DOHH2 (cell line): ENCODE measurements at regions not wholly inside any gene's neighbourhood (a gene's known extent, or its start where the extent isn't known, plus 50 kb on each side); places are given as distances from the start of the nearest gene placed in this dataset.
"Not testable (repeated sequence)": the region's sequence is repeated elsewhere in the genome, so short reads cannot be mapped to it uniquely, and the experiment has no call there.

Experiments used
- H3F3A ChIP-seq: fragments of 200-600 bp; sonication (generic), shearing (Covaris generic); 2 replicates; pipeline ENCODE4 v1.6.0; 2016; ENCODE audit warnings: antibody characterized with exemption, mild to moderate bottlenecking; ENCODE audit not compliant: control insufficient read depth, insufficient read depth
- H3K27ac ChIP-seq: fragments of 200-600 bp; sonication (generic); 2 replicates; pipeline ENCODE4 v1.5.1; 2014; ENCODE audit warnings: low read depth, mild to moderate bottlenecking, low read length, moderate library complexity
- H3K27me3 ChIP-seq: fragments of 200-600 bp; sonication (generic); 2 replicates; pipeline ENCODE4 v1.6.1; 2014; ENCODE audit warnings: mild to moderate bottlenecking, low read length, mixed read lengths; ENCODE audit not compliant: control insufficient read depth
- H3K36me3 ChIP-seq: fragments of 200-600 bp; sonication (generic); 2 replicates; pipeline ENCODE4 v1.6.1; 2014; ENCODE audit warnings: mild to moderate bottlenecking, low read length, moderate library complexity, mixed read lengths; ENCODE audit not compliant: control insufficient read depth
- H3K4me1 ChIP-seq: fragments of 200-600 bp; sonication (generic); 2 replicates; pipeline ENCODE4 v1.6.1; 2014; ENCODE audit warnings: mild to moderate bottlenecking, low read length, mixed read lengths; ENCODE audit not compliant: control insufficient read depth
- H3K4me2 ChIP-seq: fragments of 200-600 bp; sonication (generic); 2 replicates; pipeline ENCODE4 v1.6.0; 2014; ENCODE audit warnings: mild to moderate bottlenecking, low read length, moderate library complexity
- H3K4me3 ChIP-seq: fragments of 200-600 bp; sonication (generic); 2 replicates; pipeline ENCODE4 v1.5.1; 2014; ENCODE audit warnings: mild to moderate bottlenecking, low read length, mixed read lengths
- H3K79me2 ChIP-seq: fragments of 200-600 bp; sonication (generic); 2 replicates; pipeline ENCODE4 v1.6.1; 2014; ENCODE audit warnings: mild to moderate bottlenecking, low read length, mixed read lengths; ENCODE audit not compliant: control insufficient read depth
- H3K9me2 ChIP-seq: fragments of 200-600 bp; sonication (generic); replicated peaks from 2 replicates; pipeline ENCODE4 v1.6.1; 2014; ENCODE audit warnings: mild to moderate bottlenecking, low read length, mixed read lengths; ENCODE audit not compliant: control insufficient read depth
- H3K9me3 ChIP-seq: fragments of 200-600 bp; sonication (generic); 2 replicates; pipeline ENCODE4 v1.6.1; 2014; ENCODE audit warnings: antibody characterized with exemption, low read length, mixed read lengths; ENCODE audit not compliant: control insufficient read depth, insufficient read depth
- H4K20me1 ChIP-seq: fragments of 200-600 bp; sonication (generic); 2 replicates; pipeline ENCODE4 v1.6.0; 2014; ENCODE audit warnings: low read depth, mild to moderate bottlenecking, antibody characterized with exemption, low read length, moderate library complexity; ENCODE audit not compliant: control insufficient read depth, insufficient read depth
- EZH2phosphoT487 ChIP-seq: fragments of 200-600 bp; sonication (generic); IDR thresholded peaks from 2 replicates; pipeline ENCODE4 v1.6.1; 2017; ENCODE audit warnings: borderline replicate concordance, mild to moderate bottlenecking, antibody characterized with exemption, low read length, moderate library complexity, mixed read lengths
- TF ChIP-seq, protein P1 (sequence below): fragments of 200-600 bp; sonication (generic); IDR thresholded peaks from one replicate; pipeline ENCODE4 v1.5.1; 2014; ENCODE audit warnings: antibody characterized with exemption, mild to moderate bottlenecking, low read depth, low read length; ENCODE audit not compliant: poor library complexity, severe bottlenecking

DNA sequence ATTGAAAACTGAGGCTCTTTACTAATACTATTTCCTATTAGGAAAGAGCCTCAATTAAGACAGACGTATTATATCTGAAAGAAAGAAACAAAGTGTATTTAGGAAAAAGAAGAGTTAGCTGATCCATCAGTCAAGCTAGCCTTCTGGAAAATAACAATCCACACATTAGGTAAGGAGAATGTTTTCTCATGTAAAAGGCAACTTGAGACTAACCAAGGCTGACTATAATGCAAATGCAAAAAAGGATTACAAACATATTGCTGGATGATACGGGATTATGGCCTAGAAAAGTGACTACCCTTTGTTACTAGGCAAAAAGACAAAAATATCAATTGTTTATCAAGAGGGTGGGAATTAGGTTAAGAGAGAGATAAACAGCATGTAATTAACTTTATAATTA lies 176.9 kb downstream of the RFPL4B start:
- no peak overlapping the region for H3K27ac ChIP-seq
- no peaks in the 10 kb centered on the region for H3K27me3 ChIP-seq
- H3K36me3 ChIP-seq = no peaks in the 10 kb centered on the region
- no peaks in the 10 kb centered on the region for H3K4me1 ChIP-seq
- no peak overlapping the region for H3K4me3 ChIP-seq
- H3K9me2 ChIP-seq = no peaks in the 10 kb centered on the region
- H3F3A ChIP-seq = no peaks in the 10 kb centered on the region
- no peaks in the 10 kb centered on the region for H3K9me3 ChIP-seq
- no peak overlapping the region for H3K4me2 ChIP-seq
- H3K79me2 ChIP-seq = no peaks in the 10 kb centered on the region
- TF ChIP-seq, protein P1, sequence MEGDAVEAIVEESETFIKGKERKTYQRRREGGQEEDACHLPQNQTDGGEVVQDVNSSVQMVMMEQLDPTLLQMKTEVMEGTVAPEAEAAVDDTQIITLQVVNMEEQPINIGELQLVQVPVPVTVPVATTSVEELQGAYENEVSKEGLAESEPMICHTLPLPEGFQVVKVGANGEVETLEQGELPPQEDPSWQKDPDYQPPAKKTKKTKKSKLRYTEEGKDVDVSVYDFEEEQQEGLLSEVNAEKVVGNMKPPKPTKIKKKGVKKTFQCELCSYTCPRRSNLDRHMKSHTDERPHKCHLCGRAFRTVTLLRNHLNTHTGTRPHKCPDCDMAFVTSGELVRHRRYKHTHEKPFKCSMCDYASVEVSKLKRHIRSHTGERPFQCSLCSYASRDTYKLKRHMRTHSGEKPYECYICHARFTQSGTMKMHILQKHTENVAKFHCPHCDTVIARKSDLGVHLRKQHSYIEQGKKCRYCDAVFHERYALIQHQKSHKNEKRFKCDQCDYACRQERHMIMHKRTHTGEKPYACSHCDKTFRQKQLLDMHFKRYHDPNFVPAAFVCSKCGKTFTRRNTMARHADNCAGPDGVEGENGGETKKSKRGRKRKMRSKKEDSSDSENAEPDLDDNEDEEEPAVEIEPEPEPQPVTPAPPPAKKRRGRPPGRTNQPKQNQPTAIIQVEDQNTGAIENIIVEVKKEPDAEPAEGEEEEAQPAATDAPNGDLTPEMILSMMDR = no peak
- no peak for TF ChIP-seq EZH2phosphoT487
- no peaks in the 10 kb centered on the region for H4K20me1 ChIP-seq

DNA sequence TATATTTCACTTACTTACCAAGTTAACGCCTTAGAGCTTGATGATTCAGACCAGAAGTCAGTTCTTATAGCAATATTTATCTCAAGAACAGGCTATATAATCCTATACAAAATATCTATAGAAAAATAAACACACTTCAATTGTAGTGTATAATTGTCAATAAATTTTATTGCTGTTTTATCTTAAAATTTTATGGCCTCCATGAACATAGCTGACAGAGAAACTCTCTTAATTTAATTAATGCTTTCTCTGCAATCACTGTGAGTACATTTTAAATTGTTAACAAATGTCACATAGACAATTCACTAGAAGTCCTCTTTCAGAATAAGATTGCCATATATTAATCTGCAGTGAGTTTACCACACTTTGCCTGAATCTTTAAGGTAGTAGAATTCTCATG lies 178.6 kb downstream of the RFPL4B start:
- Histone ChIP-seq H3K9me2 (no peaks in the 10 kb centered on the region), H3K4me3 (no peak overlapping the region), H3K4me1 (no peaks in the 10 kb centered on the region), H3K9me3 (no peaks in the 10 kb centered on the region), H3K36me3 (no peaks in the 10 kb centered on the region), H3K4me2 (no peak overlapping the region), H3K79me2 (no peaks in the 10 kb centered on the region), H3F3A (no peaks in the 10 kb centered on the region), H3K27ac (no peak overlapping the region), H4K20me1 (no peaks in the 10 kb centered on the region), H3K27me3 (no peaks in the 10 kb centered on the region)
- TF ChIP-seq, protein P1 = no peak
- no peak for TF ChIP-seq EZH2phosphoT487

DNA sequence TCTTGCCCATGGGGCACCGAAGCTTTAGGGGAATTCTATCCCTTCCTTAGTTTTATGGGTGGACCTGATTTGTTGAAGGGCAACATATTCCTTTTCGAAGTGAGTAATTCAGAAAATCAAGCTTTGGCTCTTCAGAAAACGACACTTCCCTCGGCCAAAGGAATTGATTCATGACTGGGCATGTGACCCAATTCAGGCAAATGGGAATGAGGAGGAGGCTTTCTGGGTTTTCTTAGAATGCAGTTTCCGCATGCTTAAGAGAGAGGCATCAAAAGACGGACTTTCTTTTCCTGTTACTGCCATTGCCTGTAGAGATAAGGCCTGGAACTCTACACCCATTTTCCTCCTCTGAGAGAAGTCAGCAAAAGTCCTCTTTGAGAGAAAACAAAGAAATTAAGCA lies 179.5 kb downstream of the RFPL4B start:
- no peaks in the 10 kb centered on the region for H3K9me2 ChIP-seq
- no peaks in the 10 kb centered on the region for H3K36me3 ChIP-seq
- no peaks in the 10 kb centered on the region for H3K27me3 ChIP-seq
- H3K4me1 ChIP-seq = no peaks in the 10 kb centered on the region
- no peaks in the 10 kb centered on the region for H4K20me1 ChIP-seq
- no peaks in the 10 kb centered on the region for H3K79me2 ChIP-seq
- no peaks in the 10 kb centered on the region for H3F3A ChIP-seq
- H3K4me3 ChIP-seq = no peak overlapping the region
- TF ChIP-seq EZH2phosphoT487 = no peak
- TF ChIP-seq, protein P1 = no peak
- no peak overlapping the region for H3K4me2 ChIP-seq
- no peak overlapping the region for H3K27ac ChIP-seq
- H3K9me3 ChIP-seq = no peaks in the 10 kb centered on the region

DNA sequence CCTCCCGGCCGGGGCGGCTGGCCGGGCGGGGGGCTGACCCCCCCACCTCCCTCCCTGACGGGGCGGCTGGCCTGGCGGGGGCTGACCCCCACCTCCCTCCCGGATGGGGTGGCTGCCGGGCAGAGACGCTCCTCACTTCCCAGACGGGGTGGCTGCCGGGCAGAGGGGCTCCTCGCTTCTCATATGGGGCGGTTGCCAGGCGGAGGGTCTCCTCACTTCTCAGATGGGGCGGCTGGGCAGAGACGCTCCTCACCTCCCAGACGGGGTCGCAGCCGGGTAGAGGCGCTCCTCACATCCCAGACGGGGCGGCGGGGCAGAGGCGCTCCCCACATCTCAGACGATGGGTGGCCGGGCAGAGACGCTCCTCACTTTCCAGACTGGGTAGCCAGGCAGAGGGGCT lies 181.2 kb downstream of the RFPL4B start:
- H3K27ac ChIP-seq, H3K4me3 ChIP-seq, H3K4me2 ChIP-seq, H3K9me3 ChIP-seq, H3K9me2 ChIP-seq, H3K27me3 ChIP-seq, H4K20me1 ChIP-seq, H3K79me2 ChIP-seq, H3F3A ChIP-seq, H3K36me3 ChIP-seq, H3K4me1 ChIP-seq: not testable (repeated sequence)
